ENCODE measurements at regions not wholly inside any gene's neighbourhood (a gene's known extent, or its start where the extent isn't known, plus 50 kb on each side); places are given as distances from the start of the nearest gene placed in this dataset.

DNA sequence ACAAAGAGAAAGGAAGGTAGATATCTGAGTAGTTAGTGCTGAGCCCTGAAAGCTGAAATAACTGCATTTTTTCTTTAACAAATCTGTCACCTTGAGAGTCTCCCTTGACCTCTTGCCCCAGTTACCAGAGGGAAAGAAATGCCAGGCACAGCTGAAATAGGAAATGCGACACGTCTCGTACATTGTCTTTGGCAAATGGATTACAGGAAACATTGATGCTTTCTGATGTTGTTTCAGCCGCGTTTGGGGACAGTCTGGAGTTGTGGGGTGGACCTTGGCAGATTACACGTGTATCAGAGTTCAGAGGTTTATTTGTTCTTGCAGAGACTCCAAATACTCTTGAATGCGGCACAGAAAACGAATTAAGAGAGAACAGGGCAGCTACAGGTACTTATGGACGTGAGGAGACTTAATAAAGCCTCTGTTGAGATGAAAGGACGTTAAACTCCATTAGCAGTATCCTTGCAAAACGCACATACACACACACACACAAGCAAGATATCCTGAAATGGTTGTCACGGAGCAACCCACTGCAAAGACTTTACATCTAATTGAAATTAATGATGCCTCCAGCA, 272.8 kb upstream of the RORA start:
- Histone ChIP-seq H3K9me1 (ENCODE audit: insufficient read depth, low read length) (no peaks in the 10 kb centered on the region), H3K9me3 (ENCODE audit: control insufficient read depth, insufficient read depth, low read length) (no peaks in the 10 kb centered on the region), H4K5ac (ENCODE audit: low read depth, low read length) (no peak overlapping the region), H3K23ac (ENCODE audit: low read depth, low read length) (no peak overlapping the region), H3K18ac (ENCODE audit: low read depth, low read length) (no peak overlapping the region), H2AK5ac (ENCODE audit: low read depth, low read length) (no peak overlapping the region), H2BK15ac (ENCODE audit: low read depth, low read length) (no peak overlapping the region), H3K4me1 (ENCODE audit: control insufficient read depth, insufficient read depth, low read length) (no peaks in the 10 kb centered on the region), H3K4me2 (ENCODE audit: low read depth, low read length) (no peak overlapping the region), H3K9ac (ENCODE audit: low read depth, low read length) (no peak overlapping the region), H3K27me3 (ENCODE audit: control insufficient read depth, insufficient read depth, low read length) (peaks cover 3% of the 10 kb centered on the region; the same call in 1 of the 2 replicates), H2AK9ac (replicated peaks; ENCODE audit: low read depth, low read length, poor library complexity) (no peak overlapping the region), H2BK120ac (ENCODE audit: low read depth, low read length) (no peak overlapping the region), H2AFZ (replicated peaks; ENCODE audit: low read length, poor library complexity) (no peak overlapping the region), H2BK20ac (ENCODE audit: low read depth, low read length) (no peak overlapping the region), H3K14ac (replicated peaks; ENCODE audit: low read depth, low read length) (no peak overlapping the region), H3K36me3 (ENCODE audit: control insufficient read depth, insufficient read depth, low read length) (no peaks in the 10 kb centered on the region), H4K20me1 (ENCODE audit: insufficient read depth, low read length) (no peaks in the 10 kb centered on the region), H3K56ac (ENCODE audit: extremely low read depth, insufficient read depth, low read length) (no peak overlapping the region), H2BK5ac (ENCODE audit: low read depth, low read length, poor library complexity, severe bottlenecking) (no peak overlapping the region), H3K4ac (ENCODE audit: low read depth, low read length) (no peak overlapping the region), H3K4me3 (ENCODE audit: insufficient read depth, low read depth, low read length) (no peak overlapping the region), H4K8ac (ENCODE audit: low read depth in 2 of 2, low read length in 2 of 2) (no peak overlapping the region), H3K27ac (ENCODE audit: insufficient read depth, low read length) (no peak overlapping the region), H3K79me1 (ENCODE audit: low read depth in 1 of 2, low read length in 2 of 2) (no peaks in the 10 kb centered on the region), H4K91ac (ENCODE audit: insufficient read depth, low read depth, low read length) (no peak overlapping the region)
- TF ChIP-seq, protein P1, sequence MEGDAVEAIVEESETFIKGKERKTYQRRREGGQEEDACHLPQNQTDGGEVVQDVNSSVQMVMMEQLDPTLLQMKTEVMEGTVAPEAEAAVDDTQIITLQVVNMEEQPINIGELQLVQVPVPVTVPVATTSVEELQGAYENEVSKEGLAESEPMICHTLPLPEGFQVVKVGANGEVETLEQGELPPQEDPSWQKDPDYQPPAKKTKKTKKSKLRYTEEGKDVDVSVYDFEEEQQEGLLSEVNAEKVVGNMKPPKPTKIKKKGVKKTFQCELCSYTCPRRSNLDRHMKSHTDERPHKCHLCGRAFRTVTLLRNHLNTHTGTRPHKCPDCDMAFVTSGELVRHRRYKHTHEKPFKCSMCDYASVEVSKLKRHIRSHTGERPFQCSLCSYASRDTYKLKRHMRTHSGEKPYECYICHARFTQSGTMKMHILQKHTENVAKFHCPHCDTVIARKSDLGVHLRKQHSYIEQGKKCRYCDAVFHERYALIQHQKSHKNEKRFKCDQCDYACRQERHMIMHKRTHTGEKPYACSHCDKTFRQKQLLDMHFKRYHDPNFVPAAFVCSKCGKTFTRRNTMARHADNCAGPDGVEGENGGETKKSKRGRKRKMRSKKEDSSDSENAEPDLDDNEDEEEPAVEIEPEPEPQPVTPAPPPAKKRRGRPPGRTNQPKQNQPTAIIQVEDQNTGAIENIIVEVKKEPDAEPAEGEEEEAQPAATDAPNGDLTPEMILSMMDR (conservative IDR thresholded peaks at IDR 0.05; ENCODE audit: low read depth, low read length) = no peak
- TF ChIP-seq CEBPB (IDR thresholded peaks at IDR 0.05; ENCODE audit: low read depth, low read length) = no peak
- TF ChIP-seq POLR2A (IDR thresholded peaks at IDR 0.05; ENCODE audit: low read depth, low read length) = no peak
- TF ChIP-seq RCOR1 (IDR thresholded peaks at IDR 0.05; ENCODE audit: insufficient replicate concordance, low read length) = no peak
- TF ChIP-seq NFE2L2 (IDR thresholded peaks at IDR 0.05; ENCODE audit: low read depth, low read length) = no peak
- no peak for TF ChIP-seq SMC3 (IDR thresholded peaks at IDR 0.05; ENCODE audit: low read depth, low read length)
- no peak for TF ChIP-seq MAFK (IDR thresholded peaks at IDR 0.05; ENCODE audit: low read depth, low read length)
- no peak for TF ChIP-seq USF2 (IDR thresholded peaks at IDR 0.05; ENCODE audit: low read depth, low read length)
- TF ChIP-seq RFX5 (IDR thresholded peaks at IDR 0.05; ENCODE audit: low read depth, low read length) = no peak
- no peak for TF ChIP-seq ELK1 (IDR thresholded peaks at IDR 0.05; ENCODE audit: borderline replicate concordance, low read depth, low read length)
- TF ChIP-seq MAZ (IDR thresholded peaks at IDR 0.05; ENCODE audit: borderline replicate concordance, low read depth, low read length) = no peak
- TF ChIP-seq CHD1 (IDR thresholded peaks at IDR 0.05; ENCODE audit: low read depth, low read length) = no peak
- no peak for TF ChIP-seq FOS (IDR thresholded peaks at IDR 0.05; ENCODE audit: low read depth, low read length)
- intact Hi-C loops (cut with micrococcal nuclease) (no loop called here), dilution Hi-C loops (cut with HindIII; ENCODE audit: low sequenced_read_pairs, unreplicated experiment) (no loop called here), in situ Hi-C loops (cut with MboI; ENCODE audit: low sequenced_read_pairs) (no loop called here)
- POLR2A ChIA-PET (ENCODE audit: unreplicated experiment) = no interaction called here
- no peak for ATAC-seq (ENCODE audit: low read depth)
- CTCF ChIA-PET = no interaction called here
- DNase-seq = no peak
- no TSS peak for BruUV-seq (replicated peaks)
- 42% methylated on average over 3 of the region's 12 CpGs; no CpG with 5 or more reads in 1 of the 2 experiments for WGBS, 2 experiments (ENCODE audit: extremely low coverage in 2 of 2, insufficient read length in 1 of 2)
